ENCODE measurements at regions not wholly inside any gene's neighbourhood (a gene's known extent, or its start where the extent isn't known, plus 50 kb on each side); places are given as distances from the start of the nearest gene placed in this dataset.

DNA sequence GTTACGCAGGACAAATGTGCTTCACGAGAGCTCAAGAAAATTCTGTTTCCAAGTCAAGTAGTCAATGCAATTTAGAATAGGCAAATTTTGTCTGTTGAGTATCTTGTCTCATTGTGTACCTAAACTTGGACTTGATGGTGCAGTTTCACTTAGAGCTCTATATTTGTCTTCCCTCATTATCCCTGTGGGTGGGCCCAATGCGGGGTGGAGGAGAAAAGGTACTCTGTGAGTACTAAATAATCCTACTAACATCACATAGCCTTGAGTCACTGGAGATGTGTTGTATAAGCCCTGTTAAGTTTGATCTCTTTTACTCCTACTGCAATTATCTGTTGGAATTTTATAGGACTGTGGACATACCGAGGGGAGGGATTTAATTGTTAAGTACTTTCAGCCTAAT is 331.2 kb downstream of the METTL15 start:
- H3K9me3 Mint-ChIP-seq: no peaks in the 10 kb centered on the region
- no peak overlapping the region for H3K4me3 Mint-ChIP-seq
- H3K36me3 Mint-ChIP-seq (ENCODE audit: low read depth): no peaks in the 10 kb centered on the region
- no peak for DNase-seq (ENCODE audit: low read depth, low spot score)
- H3K27ac Mint-ChIP-seq (ENCODE audit: unreplicated experiment): no peak overlapping the region
- TF ChIP-seq, protein P1, sequence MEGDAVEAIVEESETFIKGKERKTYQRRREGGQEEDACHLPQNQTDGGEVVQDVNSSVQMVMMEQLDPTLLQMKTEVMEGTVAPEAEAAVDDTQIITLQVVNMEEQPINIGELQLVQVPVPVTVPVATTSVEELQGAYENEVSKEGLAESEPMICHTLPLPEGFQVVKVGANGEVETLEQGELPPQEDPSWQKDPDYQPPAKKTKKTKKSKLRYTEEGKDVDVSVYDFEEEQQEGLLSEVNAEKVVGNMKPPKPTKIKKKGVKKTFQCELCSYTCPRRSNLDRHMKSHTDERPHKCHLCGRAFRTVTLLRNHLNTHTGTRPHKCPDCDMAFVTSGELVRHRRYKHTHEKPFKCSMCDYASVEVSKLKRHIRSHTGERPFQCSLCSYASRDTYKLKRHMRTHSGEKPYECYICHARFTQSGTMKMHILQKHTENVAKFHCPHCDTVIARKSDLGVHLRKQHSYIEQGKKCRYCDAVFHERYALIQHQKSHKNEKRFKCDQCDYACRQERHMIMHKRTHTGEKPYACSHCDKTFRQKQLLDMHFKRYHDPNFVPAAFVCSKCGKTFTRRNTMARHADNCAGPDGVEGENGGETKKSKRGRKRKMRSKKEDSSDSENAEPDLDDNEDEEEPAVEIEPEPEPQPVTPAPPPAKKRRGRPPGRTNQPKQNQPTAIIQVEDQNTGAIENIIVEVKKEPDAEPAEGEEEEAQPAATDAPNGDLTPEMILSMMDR (conservative IDR thresholded peaks at IDR 0.05): no peak
- H3K27me3 Mint-ChIP-seq (ENCODE audit: low read depth): no peaks in the 10 kb centered on the region
- no peaks in the 10 kb centered on the region for H3K4me1 Mint-ChIP-seq

DNA sequence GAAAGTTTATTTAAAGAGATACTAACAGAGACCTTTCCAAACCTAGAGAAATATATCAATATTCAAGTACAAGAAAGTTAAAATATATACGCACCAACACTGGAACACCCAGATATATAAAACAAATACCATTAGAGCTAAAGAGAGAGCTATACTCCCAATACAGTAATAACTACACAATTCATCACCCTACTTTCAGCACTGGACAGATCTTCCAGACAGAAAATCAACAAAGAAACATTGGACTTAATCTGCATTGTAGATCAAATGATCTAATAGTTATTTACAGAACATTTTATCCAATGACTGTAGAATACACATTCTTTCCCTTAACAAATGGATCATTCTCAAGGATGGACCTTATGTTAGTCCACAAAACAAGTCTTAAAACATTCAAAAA is 311.9 kb downstream of the METTL15 start:
- H3K36me3 Mint-ChIP-seq (ENCODE audit: low read depth): no peaks in the 10 kb centered on the region
- no peak for DNase-seq (ENCODE audit: low read depth, low spot score)
- no peak overlapping the region for H3K27ac Mint-ChIP-seq (ENCODE audit: unreplicated experiment)
- H3K27me3 Mint-ChIP-seq (ENCODE audit: low read depth): no peaks in the 10 kb centered on the region
- TF ChIP-seq, protein P1 (conservative IDR thresholded peaks at IDR 0.05): no peak
- H3K4me3 Mint-ChIP-seq: no peak overlapping the region
- H3K4me1 Mint-ChIP-seq: no peaks in the 10 kb centered on the region
- no peaks in the 10 kb centered on the region for H3K9me3 Mint-ChIP-seq

DNA sequence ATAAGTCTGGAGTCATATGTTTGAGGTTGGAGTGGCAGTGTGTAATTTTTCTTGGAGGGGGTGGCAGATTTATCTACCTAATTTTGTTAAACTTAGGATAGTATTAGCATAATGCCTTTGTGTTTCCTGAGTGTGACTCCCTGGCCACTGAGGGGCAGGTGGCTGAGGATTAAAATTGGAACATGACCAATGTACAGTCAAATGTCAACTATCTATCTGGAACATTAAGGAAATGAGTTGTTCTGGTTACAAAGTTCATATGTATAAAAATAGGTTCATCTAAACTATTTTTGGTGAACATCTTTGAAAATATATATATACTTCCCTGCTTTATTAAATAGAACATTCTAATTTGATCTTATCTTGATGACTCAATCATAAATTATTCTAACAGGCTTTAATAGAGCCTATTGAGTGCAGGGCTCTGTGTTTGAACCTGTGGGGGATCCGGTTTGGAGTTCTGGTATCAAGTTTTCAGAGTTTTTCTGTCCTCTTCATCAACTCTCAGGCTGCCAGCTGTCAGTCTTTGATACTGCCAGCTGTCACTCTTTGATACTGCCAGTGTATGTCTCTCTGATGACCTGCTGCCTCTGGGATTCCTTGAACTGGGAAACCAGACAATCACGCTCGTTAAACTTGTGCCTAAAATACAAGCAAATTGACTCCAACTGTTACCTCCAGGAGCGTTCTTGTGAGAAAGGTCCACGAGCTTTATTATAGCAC is 309.6 kb downstream of the METTL15 start:
- H3K4me3 Mint-ChIP-seq: no peak overlapping the region
- H3K27ac Mint-ChIP-seq (ENCODE audit: unreplicated experiment): no peak overlapping the region
- no peaks in the 10 kb centered on the region for H3K36me3 Mint-ChIP-seq (ENCODE audit: low read depth)
- H3K9me3 Mint-ChIP-seq: no peaks in the 10 kb centered on the region
- no peak for DNase-seq (ENCODE audit: low read depth, low spot score)
- no peaks in the 10 kb centered on the region for H3K4me1 Mint-ChIP-seq
- no peaks in the 10 kb centered on the region for H3K27me3 Mint-ChIP-seq (ENCODE audit: low read depth)
- TF ChIP-seq, protein P1 (conservative IDR thresholded peaks at IDR 0.05): no peak

DNA sequence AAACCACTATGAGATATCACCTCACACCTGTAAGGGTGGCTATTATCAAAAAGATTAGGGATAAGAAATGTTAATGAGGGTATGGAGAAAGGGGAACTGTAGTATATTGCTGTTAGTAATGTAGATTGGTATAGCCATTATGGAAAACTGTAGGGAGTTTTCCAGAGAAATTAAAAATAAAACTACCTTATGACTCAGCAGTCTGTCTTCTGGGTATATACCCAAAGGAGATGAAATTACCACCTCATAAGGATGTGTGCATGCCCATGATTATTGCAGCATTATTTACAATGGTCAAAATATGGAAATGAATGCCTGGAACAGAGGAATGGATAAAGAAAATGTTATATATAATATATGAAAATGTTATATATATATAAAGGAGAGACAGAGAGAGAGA is 303.8 kb downstream of the METTL15 start:
- TF ChIP-seq, protein P1 (conservative IDR thresholded peaks at IDR 0.05): no peak
- no peaks in the 10 kb centered on the region for H3K4me1 Mint-ChIP-seq
- H3K27ac Mint-ChIP-seq (ENCODE audit: unreplicated experiment): no peak overlapping the region
- no peaks in the 10 kb centered on the region for H3K9me3 Mint-ChIP-seq
- no peaks in the 10 kb centered on the region for H3K36me3 Mint-ChIP-seq (ENCODE audit: low read depth)
- H3K27me3 Mint-ChIP-seq (ENCODE audit: low read depth): no peaks in the 10 kb centered on the region
- DNase-seq (ENCODE audit: low read depth, low spot score): no peak
- no peak overlapping the region for H3K4me3 Mint-ChIP-seq

DNA sequence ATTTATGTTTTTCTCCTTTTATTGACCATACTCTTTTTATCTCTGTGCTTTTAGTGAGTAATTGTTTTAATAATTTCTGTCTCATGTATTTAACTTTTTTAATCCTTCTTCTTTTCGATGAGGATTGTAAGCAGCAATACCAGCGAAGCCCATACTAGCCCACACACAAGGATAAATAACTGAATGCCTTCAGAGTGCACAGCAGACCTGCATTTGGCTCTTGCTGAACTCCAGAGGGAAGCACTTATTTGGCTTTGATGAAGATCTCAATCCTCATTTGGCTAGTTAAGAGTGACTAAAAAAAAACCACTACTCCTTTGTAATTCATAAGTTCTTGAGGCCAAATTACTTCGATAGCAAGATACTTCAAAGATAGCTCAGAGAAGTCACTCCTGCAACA is 293.3 kb downstream of the METTL15 start:
- peaks cover 3% of the 10 kb centered on the region for H3K36me3 Mint-ChIP-seq (ENCODE audit: low read depth)
- no peak overlapping the region for H3K4me3 Mint-ChIP-seq
- no peak for DNase-seq (ENCODE audit: low read depth, low spot score)
- no peaks in the 10 kb centered on the region for H3K27me3 Mint-ChIP-seq (ENCODE audit: low read depth)
- H3K4me1 Mint-ChIP-seq: no peaks in the 10 kb centered on the region
- H3K9me3 Mint-ChIP-seq: no peaks in the 10 kb centered on the region
- H3K27ac Mint-ChIP-seq (ENCODE audit: unreplicated experiment): no peak overlapping the region
- TF ChIP-seq, protein P1 (conservative IDR thresholded peaks at IDR 0.05): no peak
